ENCODE measurements at regions not wholly inside any gene's neighbourhood (a gene's known extent, or its start where the extent isn't known, plus 50 kb on each side); places are given as distances from the start of the nearest gene placed in this dataset.

- Histone ChIP-seq H3K27ac (no peak overlapping the region), H3K36me3 (no peaks in the 10 kb centered on the region), H3K9me3 (no peaks in the 10 kb centered on the region), H3K27me3 (no peaks in the 10 kb centered on the region), H3K4me1 (no peaks in the 10 kb centered on the region), H3K4me3 (replicated peaks in 1 of 3) (no peak overlapping the region)
- intact Hi-C loops (cut with DNase I): no loop called here
- DNase-seq: no peak
- WGBS, 2 donors: 96% methylated on average over 1 of the region's 1 CpG
- TF ChIP-seq POLR2A (IDR thresholded peaks at IDR 0.05) (no peak), CTCF (IDR thresholded peaks at IDR 0.05) (no peak)
Observed at GRCh38 chr5:126166368-126166767, 256.8 kb upstream of the GRAMD2B start.

- Histone ChIP-seq H3K27me3 (no peaks in the 10 kb centered on the region), H3K36me3 (no peaks in the 10 kb centered on the region), H3K27ac (no peak overlapping the region), H3K4me3 (replicated peaks in 1 of 3) (no peak overlapping the region), H3K9me3 (no peaks in the 10 kb centered on the region), H3K4me1 (no peaks in the 10 kb centered on the region)
- WGBS, 2 donors: 84 to 90% methylated on average over 1 of the region's 1 CpG
- no peak for TF ChIP-seq CTCF (IDR thresholded peaks at IDR 0.05)
- no peak for TF ChIP-seq POLR2A (IDR thresholded peaks at IDR 0.05)
- DNase-seq: no peak
- intact Hi-C loops (cut with DNase I): no loop called here
Observed at GRCh38 chr5:126168785-126169184, 254.4 kb upstream of the GRAMD2B start.

- DNase-seq: no peak
- no peaks in the 10 kb centered on the region for H3K27me3 ChIP-seq
- no peak for TF ChIP-seq CTCF (IDR thresholded peaks at IDR 0.05)
- TF ChIP-seq POLR2A (IDR thresholded peaks at IDR 0.05): no peak
- H3K9me3 ChIP-seq: no peaks in the 10 kb centered on the region
- H3K4me3 ChIP-seq (replicated peaks in 1 of 3): no peak overlapping the region
- WGBS, 2 donors: 84 to 90% methylated on average over 3 of the region's 3 CpGs
- H3K36me3 ChIP-seq: no peaks in the 10 kb centered on the region
- no peaks in the 10 kb centered on the region for H3K4me1 ChIP-seq
- intact Hi-C loops (cut with DNase I): no loop called here
- H3K27ac ChIP-seq: no peak overlapping the region
Observed at GRCh38 chr5:126171916-126172315, 251.3 kb upstream of the GRAMD2B start.

GRCh38 chr5:126172812-126173211 lies 250.4 kb upstream of the GRAMD2B start:
- no peaks in the 10 kb centered on the region for H3K4me1 ChIP-seq

GRCh38 chr5:126178521-126178920 lies 244.7 kb upstream of the GRAMD2B start:
- H3K27ac ChIP-seq: no peak overlapping the region
- TF ChIP-seq POLR2A (IDR thresholded peaks at IDR 0.05) (no peak), CTCF (IDR thresholded peaks at IDR 0.05) (no peak)
- no peak for DNase-seq
- H3K36me3 ChIP-seq: no peaks in the 10 kb centered on the region
- no peaks in the 10 kb centered on the region for H3K27me3 ChIP-seq
- H3K9me3 ChIP-seq: no peaks in the 10 kb centered on the region
- H3K4me1 ChIP-seq: no peaks in the 10 kb centered on the region
- no peak overlapping the region for H3K4me3 ChIP-seq (replicated peaks in 1 of 3)
- intact Hi-C loops (cut with DNase I): no loop called here

More at GRCh38 chr5:126172812-126173211, 250.4 kb upstream of the GRAMD2B start:
- Histone ChIP-seq H3K4me3 (replicated peaks in 1 of 3) (no peak overlapping the region), H3K9me3 (no peaks in the 10 kb centered on the region), H3K36me3 (no peaks in the 10 kb centered on the region), H3K27ac (no peak overlapping the region), H3K27me3 (no peaks in the 10 kb centered on the region)
- TF ChIP-seq POLR2A (IDR thresholded peaks at IDR 0.05) (no peak), CTCF (IDR thresholded peaks at IDR 0.05) (no peak)
- intact Hi-C loops (cut with DNase I): no loop called here
- 83 to 86% methylated on average over 1 of the region's 1 CpG for WGBS, 2 donors
- DNase-seq: no peak
